ENCODE measurements at regions not wholly inside any gene's neighbourhood (a gene's known extent, or its start where the extent isn't known, plus 50 kb on each side); places are given as distances from the start of the nearest gene placed in this dataset.

- no peaks in the 10 kb centered on the region for H3K9me3 ChIP-seq
Measured at GRCh38 chr9:115169003-115169402, 51.0 kb upstream of the TNC start.

DNA sequence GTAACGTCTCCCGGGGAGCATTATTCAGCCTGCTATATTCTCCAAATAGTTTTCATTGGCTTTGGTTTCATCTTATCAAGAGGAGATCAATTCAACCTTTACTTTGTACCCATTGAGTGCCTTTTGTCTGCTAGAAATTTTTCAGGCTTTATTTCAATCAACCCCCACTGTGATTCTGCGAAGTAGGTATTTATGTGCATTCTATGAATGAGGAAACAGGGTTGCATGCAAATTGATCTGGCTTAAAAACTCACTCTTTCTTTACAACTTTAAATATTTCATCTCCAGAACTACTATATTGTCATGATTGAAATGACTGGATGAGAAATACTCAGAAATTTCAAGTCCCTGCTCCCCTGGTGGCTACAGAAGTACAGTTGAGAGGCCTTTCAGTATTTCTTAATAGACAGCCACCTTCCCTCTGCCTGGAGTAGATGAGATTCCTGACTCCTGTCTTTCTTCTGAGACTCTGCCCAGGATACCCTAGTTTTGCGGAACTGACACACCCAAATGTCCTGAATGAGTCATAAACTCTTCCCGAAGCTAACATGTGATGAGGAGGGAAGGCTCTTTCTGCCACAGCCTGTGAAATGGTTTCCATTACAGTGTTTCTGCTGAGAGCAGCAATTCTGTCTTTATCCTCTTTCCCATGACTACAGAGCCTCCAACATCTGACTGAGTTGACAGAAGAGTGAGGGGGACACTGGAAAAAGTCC lies 52.6 kb upstream of the TNC start:
- Histone ChIP-seq H3K27me3 (no peaks in the 10 kb centered on the region), H3K36me3 (no peaks in the 10 kb centered on the region), H3K4me1 (no peaks in the 10 kb centered on the region), H3K9me3 (no peaks in the 10 kb centered on the region), H3K4me3 (ENCODE audit: low read depth, low read length) (no peak overlapping the region)
- TF ChIP-seq CTCF (IDR thresholded peaks at IDR 0.05; ENCODE audit: low read depth, low read length), result no peak
- DNase-seq, result no peak

More at GRCh38 chr9:115169003-115169402, 51.0 kb upstream of the TNC start:
- Histone ChIP-seq H3K27me3 (no peaks in the 10 kb centered on the region), H3K36me3 (no peaks in the 10 kb centered on the region), H3K4me1 (no peaks in the 10 kb centered on the region), H3K4me3 (ENCODE audit: low read depth, low read length) (no peak overlapping the region)
- DNase-seq, result no peak
- TF ChIP-seq CTCF (IDR thresholded peaks at IDR 0.05; ENCODE audit: low read depth, low read length), result no peak

- H3K36me3 ChIP-seq, result no peaks in the 10 kb centered on the region
- no peak for DNase-seq
- no peaks in the 10 kb centered on the region for H3K27me3 ChIP-seq
- H3K9me3 ChIP-seq, result no peaks in the 10 kb centered on the region
- no peaks in the 10 kb centered on the region for H3K4me1 ChIP-seq
- no peak overlapping the region for H3K4me3 ChIP-seq (ENCODE audit: low read depth, low read length)
- no peak for TF ChIP-seq CTCF (IDR thresholded peaks at IDR 0.05; ENCODE audit: low read depth, low read length)
Measured at GRCh38 chr9:115171921-115172388, 54.0 kb upstream of the TNC start.

DNA sequence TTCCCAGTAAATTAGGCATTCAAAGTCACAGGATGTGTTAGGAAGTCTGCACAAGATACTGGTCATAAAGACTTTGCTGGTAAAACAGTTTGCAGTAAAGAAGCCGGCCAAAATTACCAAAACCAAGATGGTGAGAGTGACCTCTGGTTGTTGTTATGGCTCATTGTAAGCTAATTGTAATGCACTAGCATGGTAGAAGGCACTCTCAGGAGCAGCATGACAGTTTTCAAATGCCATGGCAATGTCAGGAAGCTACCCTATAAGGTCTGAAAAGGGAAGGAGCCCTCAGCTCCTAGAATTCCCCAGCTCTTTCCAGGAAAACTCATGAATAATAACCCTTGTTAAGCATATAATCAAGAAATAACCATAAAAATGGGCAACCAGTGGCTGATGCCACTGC lies 64.3 kb upstream of the TNC start:
- no peaks in the 10 kb centered on the region; the same call in 1 of the 2 replicates for H3K9me3 ChIP-seq
- H3K4me1 ChIP-seq, result no peaks in the 10 kb centered on the region
- no peak for TF ChIP-seq CTCF (IDR thresholded peaks at IDR 0.05; ENCODE audit: low read depth, low read length)
- no peak for DNase-seq
- no peaks in the 10 kb centered on the region for H3K36me3 ChIP-seq
- no peak overlapping the region for H3K4me3 ChIP-seq (ENCODE audit: low read depth, low read length)
- H3K27me3 ChIP-seq, result no peaks in the 10 kb centered on the region

GRCh38 chr9:115183436-115183835 lies 65.5 kb upstream of the TNC start:
- Histone ChIP-seq H3K9me3 (no peaks in the 10 kb centered on the region; the same call in 1 of the 2 replicates), H3K36me3 (no peaks in the 10 kb centered on the region), H3K27me3 (no peaks in the 10 kb centered on the region), H3K4me1 (no peaks in the 10 kb centered on the region), H3K4me3 (ENCODE audit: low read depth, low read length) (no peak overlapping the region)
- DNase-seq, result no peak
- no peak for TF ChIP-seq CTCF (IDR thresholded peaks at IDR 0.05; ENCODE audit: low read depth, low read length)

- Histone ChIP-seq H3K36me3 (no peaks in the 10 kb centered on the region), H3K27me3 (no peaks in the 10 kb centered on the region), H3K4me3 (ENCODE audit: low read depth, low read length) (no peak overlapping the region), H3K4me1 (no peaks in the 10 kb centered on the region), H3K9me3 (no peaks in the 10 kb centered on the region)
- DNase-seq, result no peak
- no peak for TF ChIP-seq CTCF (IDR thresholded peaks at IDR 0.05; ENCODE audit: low read depth, low read length)
Measured at GRCh38 chr9:115189686-115190085, 71.7 kb upstream of the TNC start.
